GM23338 (cell line): ENCODE measurements at regions not wholly inside any gene's neighbourhood (a gene's known extent, or its start where the extent isn't known, plus 50 kb on each side); places are given as distances from the start of the nearest gene placed in this dataset.
A peak's percentile ranks its signal among the peaks of the same experiment; 100 is the strongest.

ENCODE experiments used
- ATAC-seq: fragments of 200-7000 bp; cut with Tn5 transposase; 3 replicates; pipeline ENCODE4 v1.9.1; 2020
- DNase-seq: peaks from one replicate; pipeline ENCODE4 v3.0.0-alpha.2; 2015; ENCODE audit warnings: low spot score
- H2AFZ ChIP-seq: fragments of 200-600 bp; sonication (generic); 2 replicates; pipeline ENCODE4 v1.8.0; 2016; ENCODE audit warnings: antibody characterized with exemption, mild to moderate bottlenecking, moderate library complexity
- H3F3A ChIP-seq: fragments of 200-600 bp; sonication (generic); replicated peaks from 2 replicates; pipeline ENCODE4 v1.8.0; 2017; ENCODE audit warnings: antibody characterized with exemption, mixed run types, low read depth
- H3K27ac ChIP-seq: fragments of 200-600 bp; sonication (generic); 2 replicates; pipeline ENCODE4 v1.6.1; 2016; ENCODE audit warnings: low read depth
- H3K27me3 ChIP-seq: fragments of 200-600 bp; sonication (generic); 2 replicates; pipeline ENCODE4 v1.8.0; 2016; ENCODE audit warnings: mild to moderate bottlenecking, mixed run types, moderate library complexity; ENCODE audit not compliant: insufficient read depth
- H3K36me3 ChIP-seq: fragments of 200-600 bp; sonication (generic); 2 replicates; pipeline ENCODE4 v1.8.0; 2016; ENCODE audit warnings: mild to moderate bottlenecking; ENCODE audit not compliant: insufficient read depth
- H3K4me1 ChIP-seq: fragments of 200-600 bp; sonication (generic); 2 replicates; pipeline ENCODE4 v1.8.0; 2016; ENCODE audit warnings: mild to moderate bottlenecking, moderate library complexity; ENCODE audit not compliant: insufficient read depth
- H3K4me2 ChIP-seq: fragments of 200-600 bp; sonication (generic); 2 replicates; pipeline ENCODE4 v1.7.1; 2017; ENCODE audit warnings: mixed run types
- H3K4me3 ChIP-seq: fragments of 200-600 bp; sonication (generic); 2 replicates; pipeline ENCODE4 v1.6.1; 2016; ENCODE audit warnings: mixed run types
- H3K79me2 ChIP-seq: fragments of 200-600 bp; sonication (generic); replicated peaks from 2 replicates; pipeline ENCODE4 v1.8.0; 2017; ENCODE audit warnings: mild to moderate bottlenecking; ENCODE audit not compliant: insufficient read depth
- H3K9me2 ChIP-seq: fragments of 200-600 bp; sonication (generic); 2 replicates; pipeline ENCODE4 v1.8.0; 2017; ENCODE audit not compliant: insufficient read depth
- H4K20me1 ChIP-seq: fragments of 200-600 bp; sonication (generic); replicated peaks from 2 replicates; pipeline ENCODE4 v1.8.0; 2017; ENCODE audit warnings: mild to moderate bottlenecking; ENCODE audit not compliant: insufficient read depth
- H3K27ac Mint-ChIP-seq: 2 replicates; pipeline ENCODE4 v1.8.0; 2020; ENCODE audit warnings: inconsistent platforms, mild to moderate bottlenecking, moderate library complexity, mixed read lengths
- H3K27me3 Mint-ChIP-seq: 3 replicates; pipeline ENCODE4 v1.8.0; 2022; ENCODE audit warnings: low read depth, mild to moderate bottlenecking, moderate library complexity, mixed read lengths, inconsistent platforms; ENCODE audit not compliant: insufficient read depth, poor library complexity
- H3K36me3 Mint-ChIP-seq: 3 replicates; pipeline ENCODE4 v1.8.0; 2021; ENCODE audit warnings: low read depth, mild to moderate bottlenecking, inconsistent platforms, moderate library complexity, mixed read lengths
- H3K4me1 Mint-ChIP-seq: 3 replicates; pipeline ENCODE4 v1.8.0; 2020; ENCODE audit warnings: mild to moderate bottlenecking, inconsistent platforms, mixed read lengths
- H3K4me3 Mint-ChIP-seq: 3 replicates; pipeline ENCODE4 v1.8.0; 2021; ENCODE audit warnings: moderate library complexity, mild to moderate bottlenecking, inconsistent platforms, mixed read lengths
- H3K9me3 Mint-ChIP-seq: 3 replicates; pipeline ENCODE4 v1.8.0; 2020; ENCODE audit warnings: moderate library complexity, mild to moderate bottlenecking, inconsistent platforms, mixed read lengths
- JUNB ChIP-seq: IDR thresholded peaks from one replicate; pipeline ENCODE4 v1.6.1; 2016; ENCODE audit warnings: antibody characterized with exemption; ENCODE audit not compliant: unreplicated experiment
- NANOG ChIP-seq: IDR thresholded peaks from 2 replicates; pipeline ENCODE4 v1.6.1; 2016; ENCODE audit warnings: antibody characterized with exemption, borderline replicate concordance
- POLR2AphosphoS5 ChIP-seq: IDR thresholded peaks from 2 replicates; pipeline ENCODE4 v1.6.1; 2016; ENCODE audit warnings: antibody characterized with exemption, low read depth
- STAT1 ChIP-seq: IDR thresholded peaks from one replicate; pipeline ENCODE4 v1.6.1; 2016; ENCODE audit warnings: antibody characterized with exemption; ENCODE audit not compliant: unreplicated experiment
- ZNF114 ChIP-seq: fragments of 250-450 bp; sonication (Bioruptor Pico); IDR thresholded peaks from 2 replicates; pipeline ENCODE4 v1.5.0; 2020; ENCODE audit warnings: mild to moderate bottlenecking, moderate library complexity
- TF ChIP-seq, protein P1 (sequence below): IDR thresholded peaks from one replicate; pipeline ENCODE4 v1.6.1; 2018; ENCODE audit warnings: antibody characterized with exemption; ENCODE audit not compliant: unreplicated experiment
- TF ChIP-seq, protein P2 (sequence below): fragments of 250-450 bp; sonication (Bioruptor Pico); IDR thresholded peaks from 2 replicates; pipeline ENCODE4 v1.5.0; 2020; ENCODE audit warnings: mild to moderate bottlenecking, moderate library complexity

DNA sequence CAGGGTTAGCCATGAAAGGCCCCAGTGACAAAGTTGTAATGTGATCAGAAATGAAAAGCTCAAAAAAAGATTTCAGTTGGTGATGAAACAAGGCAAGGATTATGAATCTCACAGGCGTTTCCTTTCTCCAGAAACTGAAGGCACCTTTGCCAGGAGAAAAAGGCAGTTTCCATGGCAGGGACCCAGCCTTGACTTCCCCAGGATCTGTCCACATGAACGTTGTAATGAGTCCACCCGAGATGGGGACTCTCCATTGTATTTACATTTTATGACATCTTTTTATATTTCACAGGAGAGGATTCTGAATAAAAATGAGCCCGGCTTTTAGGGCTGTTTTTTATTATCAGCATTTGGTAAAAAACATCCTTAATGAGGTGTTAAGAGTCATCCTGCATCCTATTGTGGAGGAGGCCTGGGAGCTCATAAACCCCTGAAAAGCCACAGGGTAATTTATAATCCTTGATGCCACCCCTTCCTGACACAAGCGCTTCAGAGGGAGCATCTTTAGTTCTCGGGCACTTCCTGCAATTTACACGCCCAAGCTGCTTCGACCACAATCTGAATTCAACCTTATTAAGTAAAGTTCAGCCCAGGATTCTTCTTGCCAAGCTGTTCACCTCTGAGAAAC, 74.1 kb upstream of the SALL4 start:
- H3K36me3 ChIP-seq = no peaks in the 10 kb centered on the region; the same call in 1 of the 2 replicates
- no peaks in the 10 kb centered on the region; the same call in 1 of the 2 replicates for H3K4me1 ChIP-seq
- no peak overlapping the region for H3K27ac Mint-ChIP-seq
- no peaks in the 10 kb centered on the region for H4K20me1 ChIP-seq
- no peak overlapping the region for H3K4me3 Mint-ChIP-seq
- TF ChIP-seq STAT1 = no peak
- TF ChIP-seq ZNF114 (CRISPR knock-in tag) = no peak
- no peak for TF ChIP-seq NANOG
- no peak for TF ChIP-seq POLR2AphosphoS5
- TF ChIP-seq, protein P1, sequence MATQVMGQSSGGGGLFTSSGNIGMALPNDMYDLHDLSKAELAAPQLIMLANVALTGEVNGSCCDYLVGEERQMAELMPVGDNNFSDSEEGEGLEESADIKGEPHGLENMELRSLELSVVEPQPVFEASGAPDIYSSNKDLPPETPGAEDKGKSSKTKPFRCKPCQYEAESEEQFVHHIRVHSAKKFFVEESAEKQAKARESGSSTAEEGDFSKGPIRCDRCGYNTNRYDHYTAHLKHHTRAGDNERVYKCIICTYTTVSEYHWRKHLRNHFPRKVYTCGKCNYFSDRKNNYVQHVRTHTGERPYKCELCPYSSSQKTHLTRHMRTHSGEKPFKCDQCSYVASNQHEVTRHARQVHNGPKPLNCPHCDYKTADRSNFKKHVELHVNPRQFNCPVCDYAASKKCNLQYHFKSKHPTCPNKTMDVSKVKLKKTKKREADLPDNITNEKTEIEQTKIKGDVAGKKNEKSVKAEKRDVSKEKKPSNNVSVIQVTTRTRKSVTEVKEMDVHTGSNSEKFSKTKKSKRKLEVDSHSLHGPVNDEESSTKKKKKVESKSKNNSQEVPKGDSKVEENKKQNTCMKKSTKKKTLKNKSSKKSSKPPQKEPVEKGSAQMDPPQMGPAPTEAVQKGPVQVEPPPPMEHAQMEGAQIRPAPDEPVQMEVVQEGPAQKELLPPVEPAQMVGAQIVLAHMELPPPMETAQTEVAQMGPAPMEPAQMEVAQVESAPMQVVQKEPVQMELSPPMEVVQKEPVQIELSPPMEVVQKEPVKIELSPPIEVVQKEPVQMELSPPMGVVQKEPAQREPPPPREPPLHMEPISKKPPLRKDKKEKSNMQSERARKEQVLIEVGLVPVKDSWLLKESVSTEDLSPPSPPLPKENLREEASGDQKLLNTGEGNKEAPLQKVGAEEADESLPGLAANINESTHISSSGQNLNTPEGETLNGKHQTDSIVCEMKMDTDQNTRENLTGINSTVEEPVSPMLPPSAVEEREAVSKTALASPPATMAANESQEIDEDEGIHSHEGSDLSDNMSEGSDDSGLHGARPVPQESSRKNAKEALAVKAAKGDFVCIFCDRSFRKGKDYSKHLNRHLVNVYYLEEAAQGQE = no peak
- no peak for TF ChIP-seq JUNB
- H3K4me1 Mint-ChIP-seq = no peaks in the 10 kb centered on the region; the same call in 1 of the 3 replicates
- H3K27me3 Mint-ChIP-seq = peaks cover 10% of the 10 kb centered on the region
- no peaks in the 10 kb centered on the region for H3K9me2 ChIP-seq
- no peaks in the 10 kb centered on the region for H3K9me3 Mint-ChIP-seq
- H3K4me3 ChIP-seq = no peak overlapping the region
- ATAC-seq = no peak
- no peaks in the 10 kb centered on the region for H3K79me2 ChIP-seq
- no peaks in the 10 kb centered on the region for H3K27me3 ChIP-seq
- H3K36me3 Mint-ChIP-seq = no peaks in the 10 kb centered on the region
- peak overlapping the region; percentile 69 for H2AFZ ChIP-seq
- no peak overlapping the region for H3K4me2 ChIP-seq
- H3F3A ChIP-seq = 0 out of 2 replicates have a peak, but pooled peaks cover 5% of the 10 kb centered on the region
- H3K27ac ChIP-seq = no peak overlapping the region; the same call in 1 of the 2 replicates
- no peak for DNase-seq

DNA sequence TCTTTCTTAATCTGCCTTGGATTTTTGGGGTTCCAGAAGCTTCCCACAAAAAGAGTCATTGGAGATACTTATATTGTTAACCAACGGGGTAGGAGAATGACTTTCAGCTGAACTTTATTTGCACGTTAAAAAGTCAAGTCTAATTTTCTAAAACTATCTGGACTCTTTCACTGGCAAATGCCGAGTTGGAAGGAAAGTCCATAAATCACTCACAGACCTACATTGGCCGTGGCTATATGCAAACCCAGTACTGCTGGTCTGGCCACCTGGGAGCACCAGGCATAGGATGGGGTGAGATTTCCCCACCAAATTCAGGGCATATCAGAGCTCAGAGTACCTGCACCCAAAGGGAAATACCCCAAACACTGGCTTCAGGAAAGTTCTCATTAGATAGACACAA, 71.3 kb upstream of the SALL4 start:
- no peak overlapping the region for H3K27ac ChIP-seq
- H3K36me3 ChIP-seq = no peaks in the 10 kb centered on the region; the same call in 1 of the 2 replicates
- no peaks in the 10 kb centered on the region for H3K9me3 Mint-ChIP-seq
- H3F3A ChIP-seq = 0 out of 2 replicates have a peak, but pooled peaks cover 5% of the 10 kb centered on the region
- ATAC-seq = no peak
- H2AFZ ChIP-seq = no peak overlapping the region
- H3K36me3 Mint-ChIP-seq = no peaks in the 10 kb centered on the region
- H3K4me1 ChIP-seq = no peaks in the 10 kb centered on the region; the same call in 1 of the 2 replicates
- H3K4me3 ChIP-seq = no peak overlapping the region
- H4K20me1 ChIP-seq = no peaks in the 10 kb centered on the region
- H3K79me2 ChIP-seq = no peaks in the 10 kb centered on the region
- no peaks in the 10 kb centered on the region for H3K9me2 ChIP-seq
- H3K27me3 ChIP-seq = no peaks in the 10 kb centered on the region
- H3K27me3 Mint-ChIP-seq = peaks cover 6% of the 10 kb centered on the region
- no peak overlapping the region for H3K27ac Mint-ChIP-seq
- H3K4me2 ChIP-seq = no peak overlapping the region
- no peak for DNase-seq
- H3K4me1 Mint-ChIP-seq = no peaks in the 10 kb centered on the region; the same call in 1 of the 3 replicates
- H3K4me3 Mint-ChIP-seq = no peak overlapping the region
- no peak for TF ChIP-seq POLR2AphosphoS5
- TF ChIP-seq, protein P2, sequence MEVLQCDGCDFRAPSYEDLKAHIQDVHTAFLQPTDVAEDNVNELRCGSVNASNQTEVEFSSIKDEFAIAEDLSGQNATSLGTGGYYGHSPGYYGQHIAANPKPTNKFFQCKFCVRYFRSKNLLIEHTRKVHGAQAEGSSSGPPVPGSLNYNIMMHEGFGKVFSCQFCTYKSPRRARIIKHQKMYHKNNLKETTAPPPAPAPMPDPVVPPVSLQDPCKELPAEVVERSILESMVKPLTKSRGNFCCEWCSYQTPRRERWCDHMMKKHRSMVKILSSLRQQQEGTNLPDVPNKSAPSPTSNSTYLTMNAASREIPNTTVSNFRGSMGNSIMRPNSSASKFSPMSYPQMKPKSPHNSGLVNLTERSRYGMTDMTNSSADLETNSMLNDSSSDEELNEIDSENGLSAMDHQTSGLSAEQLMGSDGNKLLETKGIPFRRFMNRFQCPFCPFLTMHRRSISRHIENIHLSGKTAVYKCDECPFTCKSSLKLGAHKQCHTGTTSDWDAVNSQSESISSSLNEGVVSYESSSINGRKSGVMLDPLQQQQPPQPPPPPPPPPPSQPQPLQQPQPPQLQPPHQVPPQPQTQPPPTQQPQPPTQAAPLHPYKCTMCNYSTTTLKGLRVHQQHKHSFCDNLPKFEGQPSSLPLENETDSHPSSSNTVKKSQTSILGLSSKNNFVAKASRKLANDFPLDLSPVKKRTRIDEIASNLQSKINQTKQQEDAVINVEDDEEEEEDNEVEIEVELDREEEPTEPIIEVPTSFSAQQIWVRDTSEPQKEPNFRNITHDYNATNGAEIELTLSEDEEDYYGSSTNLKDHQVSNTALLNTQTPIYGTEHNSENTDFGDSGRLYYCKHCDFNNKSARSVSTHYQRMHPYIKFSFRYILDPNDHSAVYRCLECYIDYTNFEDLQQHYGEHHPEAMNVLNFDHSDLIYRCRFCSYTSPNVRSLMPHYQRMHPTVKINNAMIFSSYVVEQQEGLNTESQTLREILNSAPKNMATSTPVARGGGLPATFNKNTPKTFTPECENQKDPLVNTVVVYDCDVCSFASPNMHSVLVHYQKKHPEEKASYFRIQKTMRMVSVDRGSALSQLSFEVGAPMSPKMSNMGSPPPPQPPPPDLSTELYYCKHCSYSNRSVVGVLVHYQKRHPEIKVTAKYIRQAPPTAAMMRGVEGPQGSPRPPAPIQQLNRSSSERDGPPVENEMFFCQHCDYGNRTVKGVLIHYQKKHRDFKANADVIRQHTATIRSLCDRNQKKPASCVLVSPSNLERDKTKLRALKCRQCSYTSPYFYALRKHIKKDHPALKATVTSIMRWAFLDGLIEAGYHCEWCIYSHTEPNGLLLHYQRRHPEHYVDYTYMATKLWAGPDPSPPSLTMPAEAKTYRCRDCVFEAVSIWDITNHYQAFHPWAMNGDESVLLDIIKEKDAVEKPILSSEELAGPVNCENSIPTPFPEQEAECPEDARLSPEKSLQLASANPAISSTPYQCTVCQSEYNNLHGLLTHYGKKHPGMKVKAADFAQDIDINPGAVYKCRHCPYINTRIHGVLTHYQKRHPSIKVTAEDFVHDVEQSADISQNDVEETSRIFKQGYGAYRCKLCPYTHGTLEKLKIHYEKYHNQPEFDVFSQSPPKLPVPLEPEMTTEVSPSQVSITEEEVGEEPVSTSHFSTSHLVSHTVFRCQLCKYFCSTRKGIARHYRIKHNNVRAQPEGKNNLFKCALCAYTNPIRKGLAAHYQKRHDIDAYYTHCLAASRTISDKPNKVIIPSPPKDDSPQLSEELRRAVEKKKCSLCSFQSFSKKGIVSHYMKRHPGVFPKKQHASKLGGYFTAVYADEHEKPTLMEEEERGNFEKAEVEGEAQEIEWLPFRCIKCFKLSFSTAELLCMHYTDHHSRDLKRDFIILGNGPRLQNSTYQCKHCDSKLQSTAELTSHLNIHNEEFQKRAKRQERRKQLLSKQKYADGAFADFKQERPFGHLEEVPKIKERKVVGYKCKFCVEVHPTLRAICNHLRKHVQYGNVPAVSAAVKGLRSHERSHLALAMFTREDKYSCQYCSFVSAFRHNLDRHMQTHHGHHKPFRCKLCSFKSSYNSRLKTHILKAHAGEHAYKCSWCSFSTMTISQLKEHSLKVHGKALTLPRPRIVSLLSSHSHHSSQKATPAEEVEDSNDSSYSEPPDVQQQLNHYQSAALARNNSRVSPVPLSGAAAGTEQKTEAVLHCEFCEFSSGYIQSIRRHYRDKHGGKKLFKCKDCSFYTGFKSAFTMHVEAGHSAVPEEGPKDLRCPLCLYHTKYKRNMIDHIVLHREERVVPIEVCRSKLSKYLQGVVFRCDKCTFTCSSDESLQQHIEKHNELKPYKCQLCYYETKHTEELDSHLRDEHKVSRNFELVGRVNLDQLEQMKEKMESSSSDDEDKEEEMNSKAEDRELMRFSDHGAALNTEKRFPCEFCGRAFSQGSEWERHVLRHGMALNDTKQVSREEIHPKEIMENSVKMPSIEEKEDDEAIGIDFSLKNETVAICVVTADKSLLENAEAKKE (CRISPR knock-in tag) = no peak
- TF ChIP-seq, protein P1 = no peak
- TF ChIP-seq JUNB = no peak
- no peak for TF ChIP-seq NANOG
